ENCODE measurements at regions not wholly inside any gene's neighbourhood (a gene's known extent, or its start where the extent isn't known, plus 50 kb on each side); places are given as distances from the start of the nearest gene placed in this dataset.

GRCh38 chr15:46616033-46616432 is 981.2 kb downstream of the SQOR start:
- Histone ChIP-seq H3K9me3 (ENCODE audit: control insufficient read depth in 1 of 2, low read length in 2 of 2) (peaks cover 0 to 3% of the 10 kb centered on the region in 2 donors), H3K27ac (ENCODE audit: low read length) (no peak overlapping the region), H3K4me1 (ENCODE audit: control insufficient read depth in 1 of 2, insufficient read depth in 2 of 2, low read length in 2 of 2) (no peaks in the 10 kb centered on the region), H3K36me3 (ENCODE audit: control insufficient read depth in 1 of 2, insufficient read depth in 2 of 2, low read length in 2 of 2) (no peaks in the 10 kb centered on the region), H3K27me3 (ENCODE audit: low read depth, low read length) (no peaks in the 10 kb centered on the region), H3K4me3 (ENCODE audit: low read depth in 1 of 2, low read length in 2 of 2) (no peak overlapping the region)

- H3K4me3 ChIP-seq (ENCODE audit: low read depth in 1 of 2, low read length in 2 of 2): no peak overlapping the region
- no peaks in the 10 kb centered on the region for H3K36me3 ChIP-seq (ENCODE audit: control insufficient read depth in 1 of 2, insufficient read depth in 2 of 2, low read length in 2 of 2)
- H3K27ac ChIP-seq (ENCODE audit: low read length): no peak overlapping the region
- no peaks in the 10 kb centered on the region for H3K27me3 ChIP-seq (ENCODE audit: low read depth, low read length)
- H3K4me1 ChIP-seq (ENCODE audit: control insufficient read depth in 1 of 2, insufficient read depth in 2 of 2, low read length in 2 of 2): no peaks in the 10 kb centered on the region
- peaks cover 0 to 3% of the 10 kb centered on the region in 2 donors for H3K9me3 ChIP-seq (ENCODE audit: control insufficient read depth in 1 of 2, low read length in 2 of 2)
Measured at GRCh38 chr15:46617507-46617906, 982.7 kb downstream of the SQOR start.

- H3K27me3 ChIP-seq (ENCODE audit: low read depth, low read length): no peaks in the 10 kb centered on the region
- H3K27ac ChIP-seq (ENCODE audit: low read length): no peak overlapping the region
- peaks cover 0 to 3% of the 10 kb centered on the region in 2 donors for H3K9me3 ChIP-seq (ENCODE audit: control insufficient read depth in 1 of 2, low read length in 2 of 2)
- no peak overlapping the region for H3K4me3 ChIP-seq (ENCODE audit: low read depth in 1 of 2, low read length in 2 of 2)
- H3K36me3 ChIP-seq (ENCODE audit: control insufficient read depth in 1 of 2, insufficient read depth in 2 of 2, low read length in 2 of 2): no peaks in the 10 kb centered on the region
- H3K4me1 ChIP-seq (ENCODE audit: control insufficient read depth in 1 of 2, insufficient read depth in 2 of 2, low read length in 2 of 2): no peaks in the 10 kb centered on the region
Measured at GRCh38 chr15:46618984-46619383, 984.2 kb downstream of the SQOR start.

GRCh38 chr15:46620392-46621013 is 985.7 kb downstream of the SQOR start:
- no peaks in the 10 kb centered on the region for H3K4me1 ChIP-seq (ENCODE audit: control insufficient read depth in 1 of 2, insufficient read depth in 2 of 2, low read length in 2 of 2)
- no peaks in the 10 kb centered on the region for H3K27me3 ChIP-seq (ENCODE audit: low read depth, low read length)

GRCh38 chr15:46622851-46623250 is 988.0 kb downstream of the SQOR start:
- no peaks in the 10 kb centered on the region for H3K27me3 ChIP-seq (ENCODE audit: low read depth, low read length)
- no peaks in the 10 kb centered on the region for H3K4me1 ChIP-seq (ENCODE audit: control insufficient read depth in 1 of 2, insufficient read depth in 2 of 2, low read length in 2 of 2)
- H3K4me3 ChIP-seq (ENCODE audit: low read depth in 1 of 2, low read length in 2 of 2): no peak overlapping the region
- H3K27ac ChIP-seq (ENCODE audit: low read length): no peak overlapping the region
- no peaks in the 10 kb centered on the region for H3K36me3 ChIP-seq (ENCODE audit: control insufficient read depth in 1 of 2, insufficient read depth in 2 of 2, low read length in 2 of 2)
- peaks cover 0 to 3% of the 10 kb centered on the region in 2 donors for H3K9me3 ChIP-seq (ENCODE audit: control insufficient read depth in 1 of 2, low read length in 2 of 2)

More at GRCh38 chr15:46620392-46621013, 985.7 kb downstream of the SQOR start:
- no peak overlapping the region for H3K4me3 ChIP-seq (ENCODE audit: low read depth in 1 of 2, low read length in 2 of 2)
- no peaks in the 10 kb centered on the region for H3K36me3 ChIP-seq (ENCODE audit: control insufficient read depth in 1 of 2, insufficient read depth in 2 of 2, low read length in 2 of 2)
- no peak overlapping the region for H3K27ac ChIP-seq (ENCODE audit: low read length)
- H3K9me3 ChIP-seq (ENCODE audit: control insufficient read depth in 1 of 2, low read length in 2 of 2): peaks cover 0 to 2% of the 10 kb centered on the region in 2 donors

GRCh38 chr15:46636206-46636605 is 1001.4 kb downstream of the SQOR start:
- no peak overlapping the region for H3K4me3 ChIP-seq (ENCODE audit: low read depth in 1 of 2, low read length in 2 of 2)
- H3K4me1 ChIP-seq (ENCODE audit: control insufficient read depth in 1 of 2, insufficient read depth in 2 of 2, low read length in 2 of 2): peaks cover 0 to 12% of the 10 kb centered on the region in 2 donors
- H3K27me3 ChIP-seq (ENCODE audit: low read depth, low read length): no peaks in the 10 kb centered on the region
- H3K9me3 ChIP-seq (ENCODE audit: control insufficient read depth in 1 of 2, low read length in 2 of 2): no peaks in the 10 kb centered on the region
- no peak overlapping the region for H3K27ac ChIP-seq (ENCODE audit: low read length)
- no peaks in the 10 kb centered on the region for H3K36me3 ChIP-seq (ENCODE audit: control insufficient read depth in 1 of 2, insufficient read depth in 2 of 2, low read length in 2 of 2)

- Histone ChIP-seq H3K27me3 (ENCODE audit: low read depth, low read length) (no peaks in the 10 kb centered on the region), H3K9me3 (ENCODE audit: control insufficient read depth in 1 of 2, low read length in 2 of 2) (no peaks in the 10 kb centered on the region), H3K36me3 (ENCODE audit: control insufficient read depth in 1 of 2, insufficient read depth in 2 of 2, low read length in 2 of 2) (no peaks in the 10 kb centered on the region), H3K4me3 (ENCODE audit: low read depth in 1 of 2, low read length in 2 of 2) (no peak overlapping the region), H3K4me1 (ENCODE audit: control insufficient read depth in 1 of 2, insufficient read depth in 2 of 2, low read length in 2 of 2) (no peaks in the 10 kb centered on the region), H3K27ac (ENCODE audit: low read length) (no peak overlapping the region)
Measured at GRCh38 chr15:46644501-46645481, 1010.0 kb downstream of the SQOR start.

- H3K36me3 ChIP-seq (ENCODE audit: control insufficient read depth in 1 of 2, insufficient read depth in 2 of 2, low read length in 2 of 2): no peaks in the 10 kb centered on the region
- H3K9me3 ChIP-seq (ENCODE audit: control insufficient read depth in 1 of 2, low read length in 2 of 2): no peaks in the 10 kb centered on the region
Measured at GRCh38 chr15:46646490-46646889, 1011.7 kb downstream of the SQOR start.

GRCh38 chr15:46647046-46647445 is 1012.2 kb downstream of the SQOR start:
- H3K4me3 ChIP-seq (ENCODE audit: low read depth in 1 of 2, low read length in 2 of 2): no peak overlapping the region
- no peaks in the 10 kb centered on the region for H3K9me3 ChIP-seq (ENCODE audit: control insufficient read depth in 1 of 2, low read length in 2 of 2)
- no peaks in the 10 kb centered on the region for H3K27me3 ChIP-seq (ENCODE audit: low read depth, low read length)
- no peaks in the 10 kb centered on the region for H3K36me3 ChIP-seq (ENCODE audit: control insufficient read depth in 1 of 2, insufficient read depth in 2 of 2, low read length in 2 of 2)
- no peaks in the 10 kb centered on the region for H3K4me1 ChIP-seq (ENCODE audit: control insufficient read depth in 1 of 2, insufficient read depth in 2 of 2, low read length in 2 of 2)
- no peak overlapping the region for H3K27ac ChIP-seq (ENCODE audit: low read length)

More at GRCh38 chr15:46646490-46646889, 1011.7 kb downstream of the SQOR start:
- H3K27ac ChIP-seq (ENCODE audit: low read length): no peak overlapping the region
- no peaks in the 10 kb centered on the region for H3K4me1 ChIP-seq (ENCODE audit: control insufficient read depth in 1 of 2, insufficient read depth in 2 of 2, low read length in 2 of 2)
- no peak overlapping the region for H3K4me3 ChIP-seq (ENCODE audit: low read depth in 1 of 2, low read length in 2 of 2)
- no peaks in the 10 kb centered on the region for H3K27me3 ChIP-seq (ENCODE audit: low read depth, low read length)

GRCh38 chr15:46652266-46652665 is 1017.4 kb downstream of the SQOR start:
- H3K27ac ChIP-seq (ENCODE audit: low read length): no peak overlapping the region
- no peaks in the 10 kb centered on the region for H3K9me3 ChIP-seq (ENCODE audit: control insufficient read depth in 1 of 2, low read length in 2 of 2)
- no peaks in the 10 kb centered on the region for H3K36me3 ChIP-seq (ENCODE audit: control insufficient read depth in 1 of 2, insufficient read depth in 2 of 2, low read length in 2 of 2)
- H3K4me3 ChIP-seq (ENCODE audit: low read depth in 1 of 2, low read length in 2 of 2): no peak overlapping the region
- H3K4me1 ChIP-seq (ENCODE audit: control insufficient read depth in 1 of 2, insufficient read depth in 2 of 2, low read length in 2 of 2): no peaks in the 10 kb centered on the region
- H3K27me3 ChIP-seq (ENCODE audit: low read depth, low read length): no peaks in the 10 kb centered on the region

- H3K4me1 ChIP-seq (ENCODE audit: control insufficient read depth in 1 of 2, insufficient read depth in 2 of 2, low read length in 2 of 2): no peaks in the 10 kb centered on the region
- H3K9me3 ChIP-seq (ENCODE audit: control insufficient read depth in 1 of 2, low read length in 2 of 2): no peaks in the 10 kb centered on the region
- no peak overlapping the region for H3K27ac ChIP-seq (ENCODE audit: low read length)
- no peak overlapping the region for H3K4me3 ChIP-seq (ENCODE audit: low read depth in 1 of 2, low read length in 2 of 2)
- no peaks in the 10 kb centered on the region for H3K36me3 ChIP-seq (ENCODE audit: control insufficient read depth in 1 of 2, insufficient read depth in 2 of 2, low read length in 2 of 2)
- no peaks in the 10 kb centered on the region for H3K27me3 ChIP-seq (ENCODE audit: low read depth, low read length)
Measured at GRCh38 chr15:46654993-46655392, 1020.2 kb downstream of the SQOR start.

All from muscle layer of duodenum (tissue), 2 donors.